ENCODE measurements at regions not wholly inside any gene's neighbourhood (a gene's known extent, or its start where the extent isn't known, plus 50 kb on each side); places are given as distances from the start of the nearest gene placed in this dataset.

- H3K36me3 ChIP-seq (replicated peaks; ENCODE audit: low read depth, low read length), result no peaks in the 10 kb centered on the region
- H3K4me1 ChIP-seq (ENCODE audit: low read length), result no peaks in the 10 kb centered on the region
- H3K4me2 ChIP-seq (ENCODE audit: low read length), result no peak overlapping the region
- no peaks in the 10 kb centered on the region for H3K27me3 ChIP-seq (ENCODE audit: low read depth, low read length)
- H4K20me1 ChIP-seq (ENCODE audit: insufficient read depth, low read length), result no peaks in the 10 kb centered on the region
- no peak overlapping the region for H3K27ac ChIP-seq (ENCODE audit: low read length)
- no peak overlapping the region for H3K9ac ChIP-seq (ENCODE audit: low read length)
- H3K9me3 ChIP-seq (ENCODE audit: insufficient read depth, low read length), result no peaks in the 10 kb centered on the region
- H2AFZ ChIP-seq (ENCODE audit: low read depth, low read length), result no peak overlapping the region
- no peaks in the 10 kb centered on the region for H3K79me2 ChIP-seq (ENCODE audit: low read length)
- TF ChIP-seq, protein P1, sequence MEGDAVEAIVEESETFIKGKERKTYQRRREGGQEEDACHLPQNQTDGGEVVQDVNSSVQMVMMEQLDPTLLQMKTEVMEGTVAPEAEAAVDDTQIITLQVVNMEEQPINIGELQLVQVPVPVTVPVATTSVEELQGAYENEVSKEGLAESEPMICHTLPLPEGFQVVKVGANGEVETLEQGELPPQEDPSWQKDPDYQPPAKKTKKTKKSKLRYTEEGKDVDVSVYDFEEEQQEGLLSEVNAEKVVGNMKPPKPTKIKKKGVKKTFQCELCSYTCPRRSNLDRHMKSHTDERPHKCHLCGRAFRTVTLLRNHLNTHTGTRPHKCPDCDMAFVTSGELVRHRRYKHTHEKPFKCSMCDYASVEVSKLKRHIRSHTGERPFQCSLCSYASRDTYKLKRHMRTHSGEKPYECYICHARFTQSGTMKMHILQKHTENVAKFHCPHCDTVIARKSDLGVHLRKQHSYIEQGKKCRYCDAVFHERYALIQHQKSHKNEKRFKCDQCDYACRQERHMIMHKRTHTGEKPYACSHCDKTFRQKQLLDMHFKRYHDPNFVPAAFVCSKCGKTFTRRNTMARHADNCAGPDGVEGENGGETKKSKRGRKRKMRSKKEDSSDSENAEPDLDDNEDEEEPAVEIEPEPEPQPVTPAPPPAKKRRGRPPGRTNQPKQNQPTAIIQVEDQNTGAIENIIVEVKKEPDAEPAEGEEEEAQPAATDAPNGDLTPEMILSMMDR (IDR thresholded peaks at IDR 0.05; ENCODE audit: low read depth, low read length), result no peak
- TF ChIP-seq EZH2phosphoT487 (IDR thresholded peaks at IDR 0.05; ENCODE audit: low read depth), result no peak
- no peak overlapping the region for H3K4me3 ChIP-seq (ENCODE audit: low read length)
These were observed 119.7 kb upstream of the TARS1 start for GRCh38 chr5:33321026-33321425.

DNA sequence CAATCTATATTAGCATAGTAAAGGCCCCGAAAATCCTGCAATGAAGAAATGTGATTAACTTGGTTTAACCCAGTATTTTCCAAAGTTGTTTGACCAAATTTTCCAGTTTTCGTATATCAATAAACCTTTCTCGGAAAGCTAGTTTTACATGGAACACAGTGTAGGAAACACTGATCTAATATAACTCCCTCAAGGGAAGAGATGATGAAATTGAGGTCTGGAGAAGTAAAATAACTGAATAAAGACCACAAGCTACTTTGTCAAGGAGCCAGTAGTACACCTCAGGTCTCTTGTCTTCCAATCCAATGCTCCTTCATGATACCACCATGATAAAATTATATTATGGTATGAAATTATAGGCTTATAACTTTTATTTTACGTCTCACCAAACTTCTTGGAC is 118.1 kb upstream of the TARS1 start:
- Histone ChIP-seq H2AFZ (ENCODE audit: low read depth, low read length) (no peak overlapping the region), H3K9me3 (ENCODE audit: insufficient read depth, low read length) (no peaks in the 10 kb centered on the region), H4K20me1 (ENCODE audit: insufficient read depth, low read length) (no peaks in the 10 kb centered on the region), H3K27ac (ENCODE audit: low read length) (no peak overlapping the region), H3K36me3 (replicated peaks; ENCODE audit: low read depth, low read length) (no peaks in the 10 kb centered on the region), H3K79me2 (ENCODE audit: low read length) (no peaks in the 10 kb centered on the region), H3K4me3 (ENCODE audit: low read length) (no peak overlapping the region), H3K4me1 (ENCODE audit: low read length) (no peaks in the 10 kb centered on the region), H3K9ac (ENCODE audit: low read length) (no peak overlapping the region), H3K4me2 (ENCODE audit: low read length) (no peak overlapping the region), H3K27me3 (ENCODE audit: low read depth, low read length) (no peaks in the 10 kb centered on the region)
- TF ChIP-seq, protein P1 (IDR thresholded peaks at IDR 0.05; ENCODE audit: low read depth, low read length), result no peak
- TF ChIP-seq EZH2phosphoT487 (IDR thresholded peaks at IDR 0.05; ENCODE audit: low read depth), result no peak

- Histone ChIP-seq H3K36me3 (replicated peaks; ENCODE audit: low read depth, low read length) (no peaks in the 10 kb centered on the region), H2AFZ (ENCODE audit: low read depth, low read length) (no peak overlapping the region), H3K9me3 (ENCODE audit: insufficient read depth, low read length) (no peaks in the 10 kb centered on the region), H3K4me1 (ENCODE audit: low read length) (no peaks in the 10 kb centered on the region), H3K79me2 (ENCODE audit: low read length) (no peaks in the 10 kb centered on the region), H3K4me2 (ENCODE audit: low read length) (no peak overlapping the region), H3K27ac (ENCODE audit: low read length) (no peak overlapping the region), H3K4me3 (ENCODE audit: low read length) (no peak overlapping the region), H3K27me3 (ENCODE audit: low read depth, low read length) (no peaks in the 10 kb centered on the region), H3K9ac (ENCODE audit: low read length) (no peak overlapping the region), H4K20me1 (ENCODE audit: insufficient read depth, low read length) (no peaks in the 10 kb centered on the region)
- TF ChIP-seq, protein P1 (IDR thresholded peaks at IDR 0.05; ENCODE audit: low read depth, low read length), result no peak
- no peak for TF ChIP-seq EZH2phosphoT487 (IDR thresholded peaks at IDR 0.05; ENCODE audit: low read depth)
These were observed 116.0 kb upstream of the TARS1 start for GRCh38 chr5:33324667-33325307.

DNA sequence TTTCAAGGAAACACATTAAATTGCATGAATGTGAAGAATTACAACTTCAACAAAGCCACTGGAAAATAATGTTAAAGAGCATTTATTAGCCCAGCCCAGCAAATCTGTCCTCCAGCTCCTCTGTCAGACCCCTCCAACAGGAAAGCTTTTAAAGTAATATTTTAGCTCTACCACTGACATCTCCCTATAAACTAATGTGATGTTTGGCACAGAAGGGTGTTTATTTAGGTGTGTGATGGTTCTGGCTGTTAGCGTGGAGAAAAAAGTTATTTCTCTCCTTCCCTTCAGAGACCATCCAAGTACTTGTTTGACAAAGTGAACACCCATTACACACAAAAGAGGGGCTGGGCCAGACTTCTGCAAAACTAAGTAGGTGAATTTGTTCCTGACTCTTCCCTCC is 111.9 kb upstream of the TARS1 start:
- no peaks in the 10 kb centered on the region for H3K79me2 ChIP-seq (ENCODE audit: low read length)
- H3K4me1 ChIP-seq (ENCODE audit: low read length), result no peaks in the 10 kb centered on the region
- H3K4me2 ChIP-seq (ENCODE audit: low read length), result no peak overlapping the region
- H3K27me3 ChIP-seq (ENCODE audit: low read depth, low read length), result no peaks in the 10 kb centered on the region
- H3K9me3 ChIP-seq (ENCODE audit: insufficient read depth, low read length), result no peaks in the 10 kb centered on the region
- H3K27ac ChIP-seq (ENCODE audit: low read length), result no peak overlapping the region
- TF ChIP-seq, protein P1 (IDR thresholded peaks at IDR 0.05; ENCODE audit: low read depth, low read length), result no peak
- TF ChIP-seq EZH2phosphoT487 (IDR thresholded peaks at IDR 0.05; ENCODE audit: low read depth), result no peak
- H3K4me3 ChIP-seq (ENCODE audit: low read length), result no peak overlapping the region
- H3K36me3 ChIP-seq (replicated peaks; ENCODE audit: low read depth, low read length), result no peaks in the 10 kb centered on the region
- no peak overlapping the region for H3K9ac ChIP-seq (ENCODE audit: low read length)
- no peak overlapping the region for H2AFZ ChIP-seq (ENCODE audit: low read depth, low read length)
- no peaks in the 10 kb centered on the region for H4K20me1 ChIP-seq (ENCODE audit: insufficient read depth, low read length)
